Ovary (tissue), 7 donors: ENCODE measurements at regions not wholly inside any gene's neighbourhood (a gene's known extent, or its start where the extent isn't known, plus 50 kb on each side); places are given as distances from the start of the nearest gene placed in this dataset.

ENCODE experiments used
- DNase-seq, 5 donors: peaks; one replicate each; pipeline ENCODE4 v3.0.0-alpha.2; 2019 to 2020
- H3K27ac ChIP-seq, 2 donors: fragments of 200-600 bp; one replicate each; pipeline versions ENCODE4 v1.5.1 to v1.8.0; 2019 to 2022
- H3K27me3 ChIP-seq: fragments of 200-600 bp; one replicate; pipeline ENCODE4 v1.8.0; 2022
- H3K36me3 ChIP-seq: fragments of 200-600 bp; sonication (generic); one replicate; pipeline ENCODE4 v1.5.1; 2019
- H3K4me1 ChIP-seq: one replicate; pipeline ENCODE4 v1.8.1; 2013; ENCODE audit warnings: mild to moderate bottlenecking, moderate library complexity; ENCODE audit not compliant: insufficient read depth
- H3K4me3 ChIP-seq: fragments of 200-600 bp; sonication (generic); one replicate; pipeline ENCODE4 v1.5.1; 2017
- H3K9me3 ChIP-seq, 2 donors: fragments of 200-600 bp in 1 of 2; sonication (generic) in 1 of 2; one replicate each; pipeline versions ENCODE4 v1.5.1 to v1.8.1; 2013 to 2019; ENCODE audit warnings: mild to moderate bottlenecking in 1 of 2, moderate library complexity in 1 of 2
- CTCF ChIP-seq, 3 donors: fragments of 450-650 bp in 2 of 3; fragments of 200-600 bp in 1 of 3; IDR thresholded peaks; one replicate each; pipeline versions ENCODE4 v1.5.1 to v1.8.0; 2016 to 2022; ENCODE audit warnings: antibody characterized with exemption in 3 of 3, mild to moderate bottlenecking in 1 of 3
- EP300 ChIP-seq: sonication (generic); formaldehyde crosslinking; IDR thresholded peaks from one replicate; pipeline ENCODE4 v1.6.1; 2017; ENCODE audit warnings: antibody characterized with exemption
- POLR2A ChIP-seq: fragments of 450-650 bp; IDR thresholded peaks from one replicate; pipeline ENCODE4 v1.6.1; 2017; ENCODE audit warnings: antibody characterized with exemption, mild to moderate bottlenecking, moderate library complexity
- WGBS, 3 donors: extraction: QIAGEN DNeasy Blood & Tissue Kit in 1 of 3; methylation state at CpG; one replicate each; pipeline versions ENCODE4 v1.1.5 to v1.1.7; 2013 to 2017; 5-methylcytosine and 5-hydroxymethylcytosine counted together
- intact Hi-C, 4 donors: fragments of 100-400 bp; cut with DNase I; formaldehyde crosslinking; loops; one replicate each; pipeline versions ENCODE4 v1.11.0 to v1.15.1; 2022 to 2023
- donor health status: DM: no; HTN: no; CAD: no; lungs with moderate emphysema.
- donor health status: DM: no; HTN: no; CAD: no.
- donor health status: Bipolar disorder and iron deficiency.
- donor health status: DM: no; HTN: no; CAD: no.
- donor health status: DM: yes; HTN: yes; CAD: no.

- no peaks in the 10 kb centered on the region for H3K9me3 ChIP-seq
- H3K36me3 ChIP-seq: no peaks in the 10 kb centered on the region
- TF ChIP-seq CTCF (IDR thresholded peaks at IDR 0.05) (no peak), EP300 (no peak), POLR2A (no peak)
- H3K4me1 ChIP-seq: no peaks in the 10 kb centered on the region
- no peak overlapping the region for H3K27ac ChIP-seq
- intact Hi-C loops: no loop called here
- DNase-seq: no peak
- no peaks in the 10 kb centered on the region for H3K27me3 ChIP-seq
- WGBS, 3 donors: 67 to 84% (median 80%) methylated on average over 1 of the region's 1 CpG
- no peak overlapping the region for H3K4me3 ChIP-seq
Measured at GRCh38 chr3:82306189-82306588, 544.7 kb upstream of the GBE1 start.

- Histone ChIP-seq H3K4me3 (no peak overlapping the region), H3K27me3 (no peaks in the 10 kb centered on the region), H3K36me3 (no peaks in the 10 kb centered on the region), H3K9me3 (no peaks in the 10 kb centered on the region), H3K4me1 (peaks cover 2% of the 10 kb centered on the region), H3K27ac (no peak overlapping the region)
- TF ChIP-seq POLR2A (no peak), CTCF (IDR thresholded peaks at IDR 0.05) (no peak), EP300 (no peak)
- no peak for DNase-seq
- 13 to 31% (median 19%) methylated on average over 3 of the region's 3 CpGs for WGBS, 3 donors
- intact Hi-C loops: no loop called here
Measured at GRCh38 chr3:82294609-82295008, 533.2 kb upstream of the GBE1 start.

GRCh38 chr3:82293867-82294266, 532.4 kb upstream of the GBE1 start:
- Histone ChIP-seq H3K9me3 (no peaks in the 10 kb centered on the region), H3K27me3 (no peaks in the 10 kb centered on the region), H3K4me3 (no peak overlapping the region), H3K36me3 (no peaks in the 10 kb centered on the region), H3K4me1 (peaks cover 2% of the 10 kb centered on the region), H3K27ac (no peak overlapping the region)
- DNase-seq: no peak
- intact Hi-C loops: no loop called here
- TF ChIP-seq EP300 (no peak), POLR2A (no peak), CTCF (IDR thresholded peaks at IDR 0.05) (no peak)

GRCh38 chr3:82293435-82293834, 532.0 kb upstream of the GBE1 start:
- 88 to 97% (median 89%) methylated on average over 1 of the region's 1 CpG for WGBS, 3 donors
- Histone ChIP-seq H3K4me1 (peaks cover 2% of the 10 kb centered on the region), H3K27ac (no peak overlapping the region), H3K9me3 (no peaks in the 10 kb centered on the region), H3K27me3 (no peaks in the 10 kb centered on the region), H3K36me3 (no peaks in the 10 kb centered on the region), H3K4me3 (no peak overlapping the region)
- DNase-seq: no peak
- TF ChIP-seq CTCF (IDR thresholded peaks at IDR 0.05) (no peak), POLR2A (no peak), EP300 (no peak)
- intact Hi-C loops: no loop called here

GRCh38 chr3:82287562-82287961, 526.1 kb upstream of the GBE1 start:
- TF ChIP-seq EP300 (no peak), POLR2A (no peak), CTCF (IDR thresholded peaks at IDR 0.05) (no peak)
- Histone ChIP-seq H3K27me3 (no peaks in the 10 kb centered on the region), H3K4me1 (no peaks in the 10 kb centered on the region), H3K27ac (no peak overlapping the region), H3K9me3 (no peaks in the 10 kb centered on the region), H3K4me3 (no peak overlapping the region), H3K36me3 (no peaks in the 10 kb centered on the region)
- WGBS, 3 donors: 88 to 93% (median 88%) methylated on average over 3 of the region's 3 CpGs
- DNase-seq: no peak
- intact Hi-C loops: no loop called here
